Smooth muscle cell (in vitro differentiated cells): ENCODE measurements at regions not wholly inside any gene's neighbourhood (a gene's known extent, or its start where the extent isn't known, plus 50 kb on each side); places are given as distances from the start of the nearest gene placed in this dataset.

Experiments
- DNase-seq: peaks from one replicate; lab custom pipeline; 2025; ENCODE audit not compliant: unreplicated experiment; lab: John Stamatoyannopoulos, UW
- H2AFZ ChIP-seq: fragments of 200-600 bp; sonication (generic); 2 replicates; pipeline ENCODE4 v1.6.0; 2016; ENCODE audit warnings: antibody characterized with exemption, low read depth, mild to moderate bottlenecking
- H3F3A ChIP-seq: fragments of 200-600 bp; sonication (generic); 2 replicates; pipeline ENCODE4 v1.6.0; 2017; ENCODE audit warnings: antibody characterized with exemption, low read depth
- H3K27ac ChIP-seq: fragments of 200-600 bp; sonication (generic); 2 replicates; pipeline ENCODE4 v1.5.1; 2016; ENCODE audit warnings: low read depth, mild to moderate bottlenecking
- H3K27me3 ChIP-seq: fragments of 200-600 bp; sonication (generic); 2 replicates; pipeline ENCODE4 v1.6.1; 2016; ENCODE audit warnings: low read depth, mild to moderate bottlenecking
- H3K36me3 ChIP-seq: fragments of 200-600 bp; sonication (generic); 2 replicates; pipeline ENCODE4 v1.5.1; 2016; ENCODE audit warnings: low read depth
- H3K4me1 ChIP-seq: fragments of 200-600 bp; sonication (generic); 2 replicates; pipeline ENCODE4 v1.5.1; 2016; ENCODE audit warnings: low read depth
- H3K4me2 ChIP-seq: fragments of 200-600 bp; sonication (generic); 2 replicates; pipeline ENCODE4 v1.6.0; 2016; ENCODE audit warnings: mild to moderate bottlenecking
- H3K4me3 ChIP-seq: fragments of 200-600 bp; sonication (generic); 2 replicates; pipeline ENCODE4 v1.5.1; 2016; ENCODE audit warnings: mild to moderate bottlenecking
- H3K79me2 ChIP-seq: fragments of 200-600 bp; sonication (generic); 2 replicates; pipeline ENCODE4 v1.6.0; 2016; ENCODE audit warnings: low read depth, mild to moderate bottlenecking
- H3K9ac ChIP-seq: fragments of 200-600 bp; sonication (generic); 2 replicates; pipeline ENCODE4 v1.6.0; 2016; ENCODE audit warnings: low read depth
- H3K9me3 ChIP-seq: fragments of 200-600 bp; sonication (generic); replicated peaks from 2 replicates; pipeline ENCODE4 v1.5.1; 2016; ENCODE audit warnings: low read depth
- H4K20me1 ChIP-seq: fragments of 200-600 bp; sonication (generic); 2 replicates; pipeline ENCODE4 v1.6.0; 2016; ENCODE audit warnings: low read depth
- WGBS: methylation state at CpG from one replicate; pipeline ENCODE4 v1.1.7; 2016; ENCODE audit warnings: low lambda C conversion rate; 5-methylcytosine and 5-hydroxymethylcytosine counted together
- TF ChIP-seq, protein P1 (sequence below): fragments of 200-600 bp; sonication (generic); IDR thresholded peaks from 2 replicates; pipeline ENCODE4 v1.5.1; 2017; ENCODE audit warnings: borderline replicate concordance, mild to moderate bottlenecking, antibody characterized with exemption; ENCODE audit not compliant: insufficient read depth, poor library complexity, severe bottlenecking

DNA sequence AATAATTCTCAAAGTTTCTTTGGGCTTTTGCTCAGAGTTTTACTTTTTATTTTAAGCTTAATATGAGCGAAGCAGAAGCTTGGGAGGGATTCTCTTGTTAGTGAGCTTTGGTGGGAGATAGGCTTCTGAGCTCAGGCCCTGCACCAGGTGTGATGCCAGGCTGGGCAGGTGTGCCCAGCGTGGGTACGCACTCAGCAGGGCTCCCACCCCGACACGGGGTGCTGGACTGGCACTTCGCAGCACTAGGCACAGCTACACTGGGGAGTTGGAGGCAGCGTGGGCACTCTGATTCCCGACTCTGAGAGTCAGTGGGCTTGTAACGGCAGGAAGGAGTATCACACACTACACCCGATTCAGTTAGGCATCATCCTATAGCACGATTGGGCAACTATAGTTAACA, 244.0 kb downstream of the KLF13 start:
- H3K4me1 ChIP-seq, result peaks cover 4% of the 10 kb centered on the region
- H3F3A ChIP-seq, result no peaks in the 10 kb centered on the region
- no peaks in the 10 kb centered on the region for H3K79me2 ChIP-seq
- DNase-seq, result no peak
- no peaks in the 10 kb centered on the region for H3K9me3 ChIP-seq
- H3K4me2 ChIP-seq, result no peak overlapping the region
- no peak overlapping the region for H3K9ac ChIP-seq
- H3K27me3 ChIP-seq, result no peaks in the 10 kb centered on the region
- H3K27ac ChIP-seq, result no peak overlapping the region
- H2AFZ ChIP-seq, result no peak overlapping the region
- no peaks in the 10 kb centered on the region for H4K20me1 ChIP-seq
- TF ChIP-seq, protein P1, sequence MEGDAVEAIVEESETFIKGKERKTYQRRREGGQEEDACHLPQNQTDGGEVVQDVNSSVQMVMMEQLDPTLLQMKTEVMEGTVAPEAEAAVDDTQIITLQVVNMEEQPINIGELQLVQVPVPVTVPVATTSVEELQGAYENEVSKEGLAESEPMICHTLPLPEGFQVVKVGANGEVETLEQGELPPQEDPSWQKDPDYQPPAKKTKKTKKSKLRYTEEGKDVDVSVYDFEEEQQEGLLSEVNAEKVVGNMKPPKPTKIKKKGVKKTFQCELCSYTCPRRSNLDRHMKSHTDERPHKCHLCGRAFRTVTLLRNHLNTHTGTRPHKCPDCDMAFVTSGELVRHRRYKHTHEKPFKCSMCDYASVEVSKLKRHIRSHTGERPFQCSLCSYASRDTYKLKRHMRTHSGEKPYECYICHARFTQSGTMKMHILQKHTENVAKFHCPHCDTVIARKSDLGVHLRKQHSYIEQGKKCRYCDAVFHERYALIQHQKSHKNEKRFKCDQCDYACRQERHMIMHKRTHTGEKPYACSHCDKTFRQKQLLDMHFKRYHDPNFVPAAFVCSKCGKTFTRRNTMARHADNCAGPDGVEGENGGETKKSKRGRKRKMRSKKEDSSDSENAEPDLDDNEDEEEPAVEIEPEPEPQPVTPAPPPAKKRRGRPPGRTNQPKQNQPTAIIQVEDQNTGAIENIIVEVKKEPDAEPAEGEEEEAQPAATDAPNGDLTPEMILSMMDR, result no peak
- H3K4me3 ChIP-seq, result no peak overlapping the region
- WGBS, result 89% methylated on average over 11 of the region's 11 CpGs
- H3K36me3 ChIP-seq, result no peaks in the 10 kb centered on the region

DNA sequence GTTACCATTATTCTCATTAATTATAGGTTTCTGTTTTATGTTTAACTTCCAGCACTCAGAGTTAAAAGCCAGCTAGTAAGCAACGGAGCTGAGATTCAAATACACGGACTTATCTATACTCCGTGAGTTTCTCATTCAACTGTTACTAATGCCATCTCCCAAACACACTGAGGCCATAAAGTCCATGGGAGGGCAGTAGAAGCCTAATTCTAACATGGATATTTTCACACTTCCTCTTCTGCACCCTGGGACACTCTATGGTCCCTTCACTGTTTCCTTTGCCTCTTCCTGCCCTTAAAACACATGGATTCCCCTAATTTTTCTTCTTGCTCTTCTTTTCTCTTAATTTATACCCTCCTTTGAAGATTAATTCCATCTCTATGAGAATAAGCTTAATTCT, 245.0 kb downstream of the KLF13 start:
- H3K36me3 ChIP-seq, result no peaks in the 10 kb centered on the region
- no peaks in the 10 kb centered on the region for H3K79me2 ChIP-seq
- no peak overlapping the region for H3K4me2 ChIP-seq
- no peak for DNase-seq
- no peaks in the 10 kb centered on the region for H3K27me3 ChIP-seq
- no peak overlapping the region for H2AFZ ChIP-seq
- H3K27ac ChIP-seq, result no peak overlapping the region
- H3F3A ChIP-seq, result no peaks in the 10 kb centered on the region
- H4K20me1 ChIP-seq, result no peaks in the 10 kb centered on the region
- no peak overlapping the region for H3K9ac ChIP-seq
- no peaks in the 10 kb centered on the region for H3K9me3 ChIP-seq
- peaks cover 4% of the 10 kb centered on the region for H3K4me1 ChIP-seq
- no peak overlapping the region for H3K4me3 ChIP-seq
- 48% methylated on average over 3 of the region's 3 CpGs for WGBS
- TF ChIP-seq, protein P1, result peak; percentile 9

DNA sequence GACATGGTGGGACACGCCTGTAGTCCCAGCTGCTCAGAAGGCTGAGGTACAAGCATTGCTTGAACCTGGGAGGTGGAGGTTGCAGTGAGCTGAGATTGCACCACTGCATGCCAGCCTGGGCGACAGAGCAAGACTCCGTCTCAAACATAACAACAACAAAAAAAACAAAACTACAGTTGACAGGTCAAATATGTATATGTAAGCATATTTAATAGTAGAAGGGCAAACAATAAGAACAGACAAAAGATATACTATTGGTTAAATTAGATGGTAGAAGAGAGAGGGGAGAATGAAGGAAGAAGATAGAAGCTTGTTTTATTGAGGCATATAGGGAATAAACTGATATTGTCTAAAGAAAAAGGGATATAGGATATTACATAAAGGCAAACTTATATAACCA, 247.1 kb downstream of the KLF13 start:
- Histone ChIP-seq H3K4me2 (no peak overlapping the region), H3K79me2 (no peaks in the 10 kb centered on the region), H3K9ac (no peak overlapping the region), H3F3A (no peaks in the 10 kb centered on the region), H3K4me3 (no peak overlapping the region), H3K9me3 (no peaks in the 10 kb centered on the region), H3K27me3 (no peaks in the 10 kb centered on the region), H3K27ac (no peak overlapping the region), H2AFZ (no peak overlapping the region), H4K20me1 (no peaks in the 10 kb centered on the region), H3K4me1 (peaks cover 4% of the 10 kb centered on the region), H3K36me3 (no peaks in the 10 kb centered on the region)
- DNase-seq, result no peak
- TF ChIP-seq, protein P1, result no peak
- WGBS, result 93% methylated on average over 3 of the region's 3 CpGs

DNA sequence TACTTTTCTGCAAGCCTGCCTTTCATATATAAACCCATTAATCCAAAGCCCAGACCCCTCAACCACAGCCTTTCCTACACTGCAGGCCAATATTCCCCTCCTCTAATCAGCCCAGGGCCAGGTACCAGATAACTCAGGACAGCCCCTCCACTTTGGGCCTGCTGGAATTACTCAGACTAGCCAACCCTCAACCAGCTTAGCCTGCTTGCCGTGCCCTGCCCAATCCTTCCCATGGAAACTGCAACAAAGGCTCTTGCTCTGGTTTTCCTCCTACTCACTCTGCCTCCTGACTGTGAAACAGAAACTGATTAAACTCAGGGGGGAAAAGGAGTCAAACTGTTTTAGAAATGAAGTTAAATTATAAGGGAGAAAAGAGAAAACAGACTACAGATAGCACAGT, 248.1 kb downstream of the KLF13 start:
- Histone ChIP-seq H3K27ac (no peak overlapping the region), H3K9me3 (no peaks in the 10 kb centered on the region), H2AFZ (peak overlapping the region; percentile 41), H4K20me1 (no peaks in the 10 kb centered on the region), H3K9ac (no peak overlapping the region), H3K4me3 (no peak overlapping the region), H3K27me3 (no peaks in the 10 kb centered on the region), H3K79me2 (no peaks in the 10 kb centered on the region), H3K4me1 (peaks cover 4% of the 10 kb centered on the region), H3F3A (no peaks in the 10 kb centered on the region), H3K4me2 (no peak overlapping the region), H3K36me3 (no peaks in the 10 kb centered on the region)
- WGBS, result 14% methylated on average over 1 of the region's 1 CpG
- TF ChIP-seq, protein P1, result no peak
- DNase-seq, result no peak
